ENCODE measurements at regions not wholly inside any gene's neighbourhood (a gene's known extent, or its start where the extent isn't known, plus 50 kb on each side); places are given as distances from the start of the nearest gene placed in this dataset.

- TF ChIP-seq CTCF (IDR thresholded peaks at IDR 0.05) = no peak
- no peak for TF ChIP-seq ZFX (IDR thresholded peaks at IDR 0.05; ENCODE audit: borderline replicate concordance)
- no peak overlapping the region for H3K27ac ChIP-seq
These were observed 344.2 kb upstream of the POM121L12 start for GRCh38 chr7:52691257-52691656.

GRCh38 chr7:52689912-52690311 is 345.5 kb upstream of the POM121L12 start:
- TF ChIP-seq CTCF (IDR thresholded peaks at IDR 0.05) = no peak
- no peak for TF ChIP-seq ZFX (IDR thresholded peaks at IDR 0.05; ENCODE audit: borderline replicate concordance)

GRCh38 chr7:52685333-52685732 is 350.1 kb upstream of the POM121L12 start:
- TF ChIP-seq ZFX (IDR thresholded peaks at IDR 0.05; ENCODE audit: borderline replicate concordance) (no peak), CTCF (IDR thresholded peaks at IDR 0.05) (no peak)

More at GRCh38 chr7:52689912-52690311, 345.5 kb upstream of the POM121L12 start:
- H3K27ac ChIP-seq = no peak overlapping the region

GRCh38 chr7:52684388-52684787 is 351.0 kb upstream of the POM121L12 start:
- TF ChIP-seq ZFX (IDR thresholded peaks at IDR 0.05; ENCODE audit: borderline replicate concordance) (no peak), CTCF (IDR thresholded peaks at IDR 0.05) (no peak)
- no peak overlapping the region for H3K27ac ChIP-seq

More at GRCh38 chr7:52685333-52685732, 350.1 kb upstream of the POM121L12 start:
- no peak overlapping the region for H3K27ac ChIP-seq

GRCh38 chr7:52682993-52683392 is 352.4 kb upstream of the POM121L12 start:
- no peak overlapping the region for H3K27ac ChIP-seq
- TF ChIP-seq ZFX (IDR thresholded peaks at IDR 0.05; ENCODE audit: borderline replicate concordance) (no peak), CTCF (IDR thresholded peaks at IDR 0.05) (no peak)

GRCh38 chr7:52670608-52671225 is 364.7 kb upstream of the POM121L12 start:
- H3K27ac ChIP-seq = no peak overlapping the region
- TF ChIP-seq CTCF (IDR thresholded peaks at IDR 0.05) = no peak
- no peak for TF ChIP-seq ZFX (IDR thresholded peaks at IDR 0.05; ENCODE audit: borderline replicate concordance)

GRCh38 chr7:52669031-52669430 is 366.4 kb upstream of the POM121L12 start:
- TF ChIP-seq ZFX (IDR thresholded peaks at IDR 0.05; ENCODE audit: borderline replicate concordance) (no peak), CTCF (IDR thresholded peaks at IDR 0.05) (no peak)
- no peak overlapping the region for H3K27ac ChIP-seq

All from 22Rv1 (cell line).